WTC11 (cell line): ENCODE measurements at regions not wholly inside any gene's neighbourhood (a gene's known extent, or its start where the extent isn't known, plus 50 kb on each side); places are given as distances from the start of the nearest gene placed in this dataset.

ENCODE experiments used
- CREM ChIP-seq: sonication (generic); formaldehyde crosslinking; IDR thresholded peaks from 2 replicates; pipeline ENCODE4 v1.8.1; 2022; ENCODE audit warnings: mild to moderate bottlenecking, missing genetic modification reagents, moderate library complexity
- NR3C1 ChIP-seq: sonication (generic); formaldehyde crosslinking; conservative IDR thresholded peaks from 2 replicates; pipeline ENCODE4 v1.8.1; 2023; ENCODE audit warnings: low read depth, mild to moderate bottlenecking, missing genetic modification reagents
- SP1 ChIP-seq: sonication (generic); formaldehyde crosslinking; conservative IDR thresholded peaks from 2 replicates; pipeline ENCODE4 v1.8.1; 2022; ENCODE audit warnings: missing genetic modification reagents
- ZSCAN18 ChIP-seq: fragments of 250-450 bp; sonication (Bioruptor Pico); IDR thresholded peaks from 2 replicates; pipeline ENCODE4 v2.1.2; 2022; ENCODE audit warnings: mild to moderate bottlenecking, moderate library complexity

GRCh38 chr20:61138566-61138965 is 113.5 kb upstream of the CDH4 start:
- no peak for TF ChIP-seq ZSCAN18
- TF ChIP-seq CREM (CRISPR knock-in tag) = no peak
- no peak for TF ChIP-seq NR3C1 (CRISPR knock-in tag)
- no peak for TF ChIP-seq SP1 (CRISPR knock-in tag)
